CD14-positive monocyte (primary cell): ENCODE measurements at regions not wholly inside any gene's neighbourhood (a gene's known extent, or its start where the extent isn't known, plus 50 kb on each side); places are given as distances from the start of the nearest gene placed in this dataset.

Source experiments
- DNase-seq, 3 donors: peaks; one replicate each; pipeline ENCODE4 v3.0.0-alpha.2; 2011 to 2022
- H2AFZ ChIP-seq: 2 replicates; pipeline ENCODE4 v1.6.0; 2012; ENCODE audit warnings: mild to moderate bottlenecking, low read depth, low read length, inconsistent platforms; ENCODE audit not compliant: insufficient read depth, poor library complexity, severe bottlenecking
- H3K27ac ChIP-seq, 2 donors: 1 replicate in 1 of 2; 2 replicates in 1 of 2; pipeline ENCODE4 v1.5.1; 2012 to 2013; ENCODE audit warnings: low read length in 2 of 2, control low read depth in 1 of 2, inconsistent platforms in 1 of 2, low read depth in 1 of 2, mild to moderate bottlenecking in 1 of 2
- H3K27me3 ChIP-seq, 2 donors: one replicate each; pipeline versions ENCODE4 v1.6.0 to v1.6.1; 2011 to 2013; ENCODE audit warnings: low read length in 2 of 2; ENCODE audit not compliant: control insufficient read depth in 2 of 2, insufficient read depth in 2 of 2
- H3K36me3 ChIP-seq, 2 donors: replicated peaks in 1 of 2; 1 replicate in 1 of 2; 2 replicates in 1 of 2; pipeline versions ENCODE4 v1.5.1 to v1.6.1; 2012 to 2013; ENCODE audit warnings: low read length in 2 of 2, control low read depth in 1 of 2, inconsistent platforms in 1 of 2, mild to moderate bottlenecking in 1 of 2; ENCODE audit not compliant: insufficient read depth in 2 of 2, control insufficient read depth in 1 of 2
- H3K4me1 ChIP-seq, 2 donors: 1 replicate in 1 of 2; 2 replicates in 1 of 2; pipeline versions ENCODE4 v1.5.1 to v1.6.1; 2012 to 2013; ENCODE audit warnings: low read length in 2 of 2, control low read depth in 1 of 2, inconsistent platforms in 1 of 2, mild to moderate bottlenecking in 1 of 2, moderate library complexity in 1 of 2; ENCODE audit not compliant: insufficient read depth in 2 of 2, control insufficient read depth in 1 of 2
- H3K4me2 ChIP-seq: replicated peaks from 2 replicates; pipeline ENCODE3; 2012; ENCODE audit warnings: low read length, moderate library complexity, mild to moderate bottlenecking; ENCODE audit not compliant: poor library complexity, severe bottlenecking; ENCODE audit errors: extremely low read depth
- H3K4me3 ChIP-seq, 3 experiments: fragments of 200-600 bp in 1 of 3; sonication (generic) in 1 of 3; replicated peaks in 1 of 3; 1 replicate in 2 of 3; 2 replicates in 1 of 3; pipeline ENCODE4 v1.5.1; 2011 to 2013; ENCODE audit warnings: low read length in 3 of 3, mild to moderate bottlenecking in 3 of 3, control low read depth in 2 of 3, low read depth in 2 of 3, inconsistent platforms in 1 of 3, moderate library complexity in 1 of 3
- H3K79me2 ChIP-seq: 2 replicates; pipeline ENCODE4 v1.6.0; 2012; ENCODE audit warnings: mild to moderate bottlenecking, control low read depth, inconsistent platforms, low read length, moderate library complexity; ENCODE audit not compliant: insufficient read depth
- H3K9ac ChIP-seq: 2 replicates; pipeline ENCODE4 v1.6.0; 2017; ENCODE audit warnings: low read length, mild to moderate bottlenecking; ENCODE audit not compliant: insufficient read depth, poor library complexity, severe bottlenecking
- H3K9me3 ChIP-seq, 2 donors: replicated peaks in 1 of 2; 1 replicate in 1 of 2; 2 replicates in 1 of 2; pipeline versions ENCODE4 v1.5.1 to v1.6.1; 2012 to 2013; ENCODE audit warnings: low read length in 2 of 2, control low read depth in 1 of 2; ENCODE audit not compliant: control insufficient read depth in 1 of 2, insufficient read depth in 1 of 2
- H4K20me1 ChIP-seq: 2 replicates; pipeline ENCODE4 v1.6.0; 2012; ENCODE audit warnings: mild to moderate bottlenecking, low read length, control low read depth, moderate library complexity; ENCODE audit not compliant: insufficient read depth
- H3K27ac Mint-ChIP-seq, 7 donors: one replicate each; pipeline ENCODE4 v1.8.0; 2020; ENCODE audit warnings: mild to moderate bottlenecking in 7 of 7, mixed read lengths in 7 of 7, moderate library complexity in 6 of 7, inconsistent platforms in 2 of 7
- H3K27me3 Mint-ChIP-seq, 3 donors: one replicate each; pipeline ENCODE4 v1.8.0; 2021 to 2022; ENCODE audit warnings: low read depth in 3 of 3, mild to moderate bottlenecking in 3 of 3, mixed read lengths in 3 of 3, moderate library complexity in 3 of 3, inconsistent platforms in 1 of 3
- H3K36me3 Mint-ChIP-seq, 2 donors: one replicate each; pipeline ENCODE4 v1.8.0; 2020; ENCODE audit warnings: mixed read lengths in 2 of 2, inconsistent platforms in 1 of 2, mild to moderate bottlenecking in 1 of 2
- H3K4me1 Mint-ChIP-seq: one replicate; pipeline ENCODE4 v1.8.0; 2020; ENCODE audit warnings: mild to moderate bottlenecking, mixed read lengths
- H3K4me3 Mint-ChIP-seq, 2 donors: one replicate each; pipeline ENCODE4 v1.8.0; 2020; ENCODE audit warnings: mild to moderate bottlenecking in 2 of 2, mixed read lengths in 2 of 2, moderate library complexity in 1 of 2
- H3K9me3 Mint-ChIP-seq, 7 donors: one replicate each; pipeline ENCODE4 v1.8.0; 2020 to 2022; ENCODE audit warnings: mixed read lengths in 7 of 7, mild to moderate bottlenecking in 6 of 7, moderate library complexity in 6 of 7, inconsistent platforms in 2 of 7
- intact Hi-C, 2 donors: fragments of 100-400 bp; cut with micrococcal nuclease; formaldehyde crosslinking; loops; one replicate each; pipeline versions ENCODE4 v1.15.0 to v1.15.1; 2023
- TF ChIP-seq, protein P1 (sequence below): fragments of 200-600 bp; IDR thresholded peaks from one replicate; pipeline ENCODE4 v1.8.0; 2022; ENCODE audit warnings: antibody characterized with exemption, mild to moderate bottlenecking

DNA sequence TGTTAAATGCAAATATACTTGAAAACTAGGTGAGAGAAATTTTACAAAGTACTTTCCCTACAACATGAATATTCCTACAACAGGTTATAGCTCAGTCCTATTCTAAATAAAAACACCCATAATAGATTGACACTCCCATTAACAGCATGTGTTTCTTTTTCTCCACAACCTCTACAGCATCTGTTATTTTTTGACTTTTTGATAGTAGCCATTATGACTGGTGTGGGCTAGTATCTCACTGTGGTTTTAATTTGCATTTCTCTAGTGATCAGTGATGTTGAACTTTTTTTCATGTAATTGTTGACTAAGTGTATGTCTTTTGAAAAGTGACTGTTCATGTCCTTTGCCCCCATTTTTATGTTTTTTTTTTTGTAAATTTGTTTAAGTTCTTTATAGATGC lies 1506.1 kb upstream of the CDH9 start:
- Histone ChIP-seq H3K36me3 (no peaks in the 10 kb centered on the region), H3K9ac (no peak overlapping the region), H3K4me1 (no peaks in the 10 kb centered on the region), H2AFZ (no peak overlapping the region), H3K4me2 (no peak overlapping the region), H3K27me3 (no peaks in the 10 kb centered on the region), H3K27ac (no peak overlapping the region), H3K79me2 (no peaks in the 10 kb centered on the region), H3K4me3 (no peak overlapping the region), H3K9me3 (peaks cover 4 to 14% of the 10 kb centered on the region in 2 donors), H4K20me1 (no peaks in the 10 kb centered on the region)
- Mint-ChIP-seq H3K4me1 (no peaks in the 10 kb centered on the region), H3K36me3 (no peaks in the 10 kb centered on the region), H3K27ac (no peak overlapping the region), H3K27me3 (no peaks in the 10 kb centered on the region), H3K4me3 (no peak overlapping the region), H3K9me3 (peaks cover 0 to 12% (median 3%) of the 10 kb centered on the region in 7 donors)
- TF ChIP-seq, protein P1, sequence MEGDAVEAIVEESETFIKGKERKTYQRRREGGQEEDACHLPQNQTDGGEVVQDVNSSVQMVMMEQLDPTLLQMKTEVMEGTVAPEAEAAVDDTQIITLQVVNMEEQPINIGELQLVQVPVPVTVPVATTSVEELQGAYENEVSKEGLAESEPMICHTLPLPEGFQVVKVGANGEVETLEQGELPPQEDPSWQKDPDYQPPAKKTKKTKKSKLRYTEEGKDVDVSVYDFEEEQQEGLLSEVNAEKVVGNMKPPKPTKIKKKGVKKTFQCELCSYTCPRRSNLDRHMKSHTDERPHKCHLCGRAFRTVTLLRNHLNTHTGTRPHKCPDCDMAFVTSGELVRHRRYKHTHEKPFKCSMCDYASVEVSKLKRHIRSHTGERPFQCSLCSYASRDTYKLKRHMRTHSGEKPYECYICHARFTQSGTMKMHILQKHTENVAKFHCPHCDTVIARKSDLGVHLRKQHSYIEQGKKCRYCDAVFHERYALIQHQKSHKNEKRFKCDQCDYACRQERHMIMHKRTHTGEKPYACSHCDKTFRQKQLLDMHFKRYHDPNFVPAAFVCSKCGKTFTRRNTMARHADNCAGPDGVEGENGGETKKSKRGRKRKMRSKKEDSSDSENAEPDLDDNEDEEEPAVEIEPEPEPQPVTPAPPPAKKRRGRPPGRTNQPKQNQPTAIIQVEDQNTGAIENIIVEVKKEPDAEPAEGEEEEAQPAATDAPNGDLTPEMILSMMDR, result no peak
- no peak for DNase-seq
- intact Hi-C loops, result no loop called here

DNA sequence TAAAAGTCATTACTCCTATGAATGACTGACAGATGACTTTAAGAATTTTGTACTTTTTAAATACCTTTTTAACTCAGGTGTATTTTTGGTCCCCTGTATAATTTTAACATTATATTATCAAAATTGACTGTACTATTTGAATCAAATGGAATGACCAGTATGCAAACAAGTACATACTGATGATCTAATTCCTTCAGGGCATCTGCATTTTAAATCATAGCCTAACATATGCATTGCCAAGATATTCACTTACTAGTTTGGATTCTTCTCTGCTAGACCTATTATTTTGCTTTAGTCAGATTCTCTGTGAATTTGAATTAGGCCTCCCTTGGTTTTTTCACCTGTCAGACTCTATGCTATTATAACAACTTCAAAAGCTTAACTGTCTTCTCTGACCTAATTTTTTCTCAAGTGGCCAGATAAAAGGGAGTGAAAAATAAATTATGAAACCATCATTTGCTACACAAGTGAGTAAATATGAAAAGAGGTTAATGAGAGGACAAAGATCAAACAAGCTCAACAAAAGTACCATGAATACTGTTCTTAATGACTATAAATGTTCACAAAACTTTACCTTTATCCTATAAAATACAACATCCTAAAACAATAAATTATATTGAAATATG lies 1505.2 kb upstream of the CDH9 start:
- Mint-ChIP-seq H3K27me3 (no peaks in the 10 kb centered on the region), H3K27ac (no peak overlapping the region), H3K4me1 (no peaks in the 10 kb centered on the region), H3K4me3 (no peak overlapping the region), H3K9me3 (peaks cover 0 to 12% (median 5%) of the 10 kb centered on the region in 7 donors), H3K36me3 (no peaks in the 10 kb centered on the region)
- intact Hi-C loops, result no loop called here
- Histone ChIP-seq H3K4me2 (no peak overlapping the region), H3K79me2 (no peaks in the 10 kb centered on the region), H2AFZ (no peak overlapping the region), H3K9ac (no peak overlapping the region), H3K27me3 (no peaks in the 10 kb centered on the region), H3K36me3 (no peaks in the 10 kb centered on the region), H3K9me3 (peaks cover 4 to 16% of the 10 kb centered on the region in 2 donors), H4K20me1 (no peaks in the 10 kb centered on the region), H3K4me3 (no peak overlapping the region), H3K27ac (no peak overlapping the region), H3K4me1 (no peaks in the 10 kb centered on the region)
- TF ChIP-seq, protein P1, result no peak
- no peak for DNase-seq
